ENCODE measurements at regions not wholly inside any gene's neighbourhood (a gene's known extent, or its start where the extent isn't known, plus 50 kb on each side); places are given as distances from the start of the nearest gene placed in this dataset.
A peak's percentile ranks its signal among the peaks of the same experiment; 100 is the strongest.

DNA sequence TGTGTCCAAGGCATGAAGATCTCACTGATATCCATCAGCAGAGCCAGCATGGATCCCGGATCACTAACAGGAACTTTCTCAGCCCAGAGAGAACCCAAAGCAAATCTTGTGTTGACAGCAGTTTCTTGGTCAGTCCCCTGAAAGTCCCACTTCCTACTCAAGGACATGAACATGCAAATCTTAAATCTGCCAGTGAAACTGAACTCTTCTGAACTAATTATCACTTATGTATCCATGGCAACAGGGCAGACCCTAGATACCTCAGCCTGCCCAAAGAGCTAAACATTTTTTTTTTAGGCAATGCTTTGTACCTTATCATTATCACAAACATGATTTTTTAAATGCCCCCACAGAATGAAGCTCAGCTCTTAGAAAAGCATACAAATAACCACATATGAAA lies 127.8 kb upstream of the DDX18 start:
- no peak for DNase-seq

DNA sequence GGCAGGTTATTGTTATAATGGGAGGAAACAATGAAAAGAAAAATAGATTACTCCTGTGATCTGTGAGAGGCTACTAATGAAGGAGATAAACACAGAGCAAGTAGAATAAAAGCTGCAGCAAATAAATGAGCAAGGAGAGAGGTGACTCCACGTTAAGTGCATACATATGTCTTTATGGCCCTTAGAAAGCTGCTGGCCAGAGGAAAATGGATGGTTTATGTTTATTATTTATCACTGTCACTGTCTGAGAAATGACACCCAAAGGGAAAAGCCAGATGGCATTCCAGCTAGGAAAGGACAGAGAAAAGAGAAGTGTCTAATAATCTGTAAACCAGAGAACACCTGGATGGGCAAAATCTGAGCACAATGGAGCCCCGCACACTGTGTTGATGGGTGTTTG lies 122.9 kb upstream of the DDX18 start:
- no peak for DNase-seq

DNA sequence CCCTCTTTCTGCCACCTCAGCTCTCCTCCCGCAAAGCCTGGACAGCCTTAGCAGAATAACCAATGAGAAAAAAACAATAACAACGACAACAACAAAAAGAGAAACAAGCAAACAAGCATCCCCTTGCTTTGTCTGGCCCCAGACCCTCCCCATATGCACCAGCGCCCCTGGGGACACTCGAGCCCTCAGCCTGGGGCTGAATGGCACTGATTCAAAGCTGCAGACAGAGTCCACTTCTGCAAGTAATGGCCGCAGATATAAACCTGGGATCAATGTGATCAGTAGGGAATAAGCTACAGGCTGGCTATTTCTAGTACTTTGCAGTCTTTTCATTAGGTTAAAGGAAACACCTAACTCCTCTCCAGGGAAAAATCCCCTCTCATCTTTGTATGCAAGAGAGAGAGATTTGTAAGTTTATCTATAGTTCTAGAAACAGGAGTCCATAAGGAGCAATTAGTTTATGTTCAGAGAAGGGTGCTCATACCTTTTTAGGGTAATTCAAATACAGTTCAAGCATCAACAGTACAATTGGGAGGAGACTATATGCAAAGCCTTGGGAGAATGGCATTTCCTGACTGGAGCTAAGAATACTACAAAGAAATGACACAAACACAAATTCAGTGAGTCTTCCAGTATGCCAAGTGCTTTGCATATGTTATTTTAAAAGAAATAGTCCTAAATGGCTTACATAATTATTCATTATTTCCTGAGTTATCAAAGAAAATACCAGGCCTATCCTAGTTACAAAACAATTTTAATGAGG lies 122.3 kb upstream of the DDX18 start:
- peak; percentile 21 for DNase-seq

DNA sequence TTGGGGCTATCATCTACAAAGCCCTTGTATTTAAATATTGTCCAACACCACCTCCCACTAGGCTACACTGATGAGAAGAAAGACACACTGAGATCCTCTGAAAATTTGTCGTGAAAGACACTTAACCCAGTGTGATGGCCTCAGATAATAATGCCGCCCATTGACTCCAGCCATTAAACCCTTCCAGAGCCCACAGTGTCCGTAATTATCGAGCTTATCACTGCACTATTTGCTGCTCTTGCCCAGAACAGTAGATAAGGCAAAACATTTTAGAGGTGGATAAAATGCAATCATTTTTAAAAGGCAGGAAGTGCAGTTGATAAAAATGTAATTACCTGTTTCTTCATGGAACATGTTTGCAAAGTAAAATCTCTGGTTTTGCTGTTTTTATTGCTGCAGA lies 121.3 kb upstream of the DDX18 start:
- no peak for DNase-seq

DNA sequence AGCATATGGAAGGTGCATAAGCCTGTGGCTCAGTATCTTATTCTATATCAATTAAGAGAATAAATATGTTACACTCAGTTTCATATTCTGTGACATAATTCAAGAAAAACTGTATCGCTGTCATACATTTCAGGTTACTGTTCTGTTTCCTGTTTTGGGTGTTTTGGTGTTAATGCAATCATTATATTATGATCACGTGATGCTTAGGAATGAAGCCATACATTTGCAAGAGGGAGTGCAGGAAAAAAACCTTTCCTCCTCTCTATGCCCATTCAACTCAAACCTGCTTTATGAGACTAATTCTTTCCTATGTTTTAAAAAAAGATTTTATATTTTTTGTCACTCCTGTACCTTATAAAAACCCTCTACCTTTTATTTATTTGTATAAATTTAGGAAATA lies 120.8 kb upstream of the DDX18 start:
- DNase-seq, result no peak

DNA sequence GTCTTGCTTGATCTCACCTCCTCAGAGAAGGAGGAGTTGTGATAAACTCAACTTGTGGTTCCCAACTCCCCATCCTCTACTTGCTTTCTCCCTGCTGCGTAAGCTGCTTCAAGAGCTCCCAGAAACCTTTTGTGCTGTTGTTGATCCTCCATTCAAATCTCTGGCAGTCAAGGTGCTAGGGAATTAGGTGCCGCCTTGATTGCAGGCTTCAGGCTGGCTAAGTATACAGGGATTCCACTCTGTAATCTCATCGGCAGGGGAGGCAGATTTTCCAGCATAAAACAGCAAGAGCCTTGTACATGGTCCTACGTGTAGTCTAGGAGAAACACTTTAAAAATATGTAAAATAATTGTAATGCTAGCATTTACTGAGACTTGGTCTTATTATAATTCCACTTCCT lies 116.2 kb upstream of the DDX18 start:
- DNase-seq, result no peak

DNA sequence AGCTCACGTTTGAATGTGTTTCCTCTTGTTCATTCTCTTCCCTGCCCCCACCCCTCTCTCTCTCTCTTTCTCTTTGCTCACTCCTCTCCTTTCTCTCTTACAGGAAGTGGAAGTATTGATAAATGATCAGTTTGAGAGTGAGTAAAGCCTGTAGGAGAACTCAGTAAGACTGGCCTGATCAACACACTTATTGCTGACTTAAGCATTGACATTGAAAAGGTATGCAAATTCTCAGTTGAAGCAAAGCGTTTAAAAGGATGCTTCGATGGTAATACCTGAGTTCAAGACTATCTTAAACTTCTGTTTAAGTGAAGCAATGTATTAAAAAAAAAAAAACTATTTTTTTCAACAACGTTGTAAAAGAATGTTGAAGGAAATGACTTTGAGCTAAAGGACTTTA lies 115.7 kb upstream of the DDX18 start:
- no peak for DNase-seq

DNA sequence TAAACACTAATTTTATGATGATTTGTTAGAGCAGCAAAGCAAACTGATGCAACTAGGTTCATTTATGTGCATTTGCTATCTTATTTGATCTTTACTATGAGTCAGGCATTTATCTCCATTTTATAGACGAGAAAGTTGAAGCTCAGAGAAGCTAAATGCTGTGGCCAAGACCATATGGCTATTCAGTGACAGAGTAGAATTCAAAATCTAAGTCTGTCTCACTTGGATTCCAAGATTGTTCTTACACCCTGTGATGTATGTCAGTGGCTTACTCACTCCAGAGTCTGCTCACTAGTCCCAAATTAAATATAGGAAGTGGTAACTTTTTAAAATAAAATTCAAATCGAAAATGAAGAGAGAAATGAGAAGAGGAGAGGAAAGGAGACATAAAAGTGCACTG lies 114.0 kb upstream of the DDX18 start:
- no peak for DNase-seq

DNA sequence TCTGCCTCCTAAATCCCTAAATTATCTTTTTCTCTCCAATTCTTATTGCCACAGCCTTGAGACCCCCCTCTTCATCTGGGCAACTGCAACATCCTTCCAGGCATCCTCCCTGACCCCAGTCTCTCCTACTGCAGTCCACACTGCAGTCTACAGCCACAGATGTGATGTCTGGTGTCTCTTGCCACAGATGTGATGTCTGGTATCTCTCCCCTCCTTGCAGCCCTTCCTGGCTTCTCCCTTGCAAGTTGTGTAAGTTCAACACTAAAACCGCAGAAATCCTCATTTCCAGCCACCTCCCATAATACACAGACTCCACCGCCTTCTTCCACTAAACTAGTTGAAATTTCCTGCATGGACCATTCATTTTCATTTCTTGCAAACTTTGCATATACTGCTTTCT lies 113.1 kb upstream of the DDX18 start:
- DNase-seq, result no peak

DNA sequence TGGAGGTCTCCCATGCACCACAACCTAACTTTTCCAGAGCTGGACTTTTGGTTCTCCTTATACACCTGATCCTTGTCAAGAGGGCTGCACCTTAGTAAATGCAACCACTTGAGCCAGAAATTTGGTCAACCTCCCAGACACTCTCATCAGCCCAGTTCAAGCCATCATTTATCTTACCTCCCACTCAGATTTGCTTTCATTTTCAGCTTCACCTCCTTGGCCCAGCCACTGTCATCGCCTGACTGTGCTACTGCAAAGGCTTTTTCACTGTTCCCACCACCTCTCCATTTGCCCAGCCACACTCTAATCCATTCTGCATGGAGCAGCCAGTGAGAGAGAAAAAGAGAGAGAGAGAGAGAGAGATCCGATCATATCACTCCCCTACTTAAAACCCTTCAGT lies 112.4 kb upstream of the DDX18 start:
- DNase-seq, result no peak

DNA sequence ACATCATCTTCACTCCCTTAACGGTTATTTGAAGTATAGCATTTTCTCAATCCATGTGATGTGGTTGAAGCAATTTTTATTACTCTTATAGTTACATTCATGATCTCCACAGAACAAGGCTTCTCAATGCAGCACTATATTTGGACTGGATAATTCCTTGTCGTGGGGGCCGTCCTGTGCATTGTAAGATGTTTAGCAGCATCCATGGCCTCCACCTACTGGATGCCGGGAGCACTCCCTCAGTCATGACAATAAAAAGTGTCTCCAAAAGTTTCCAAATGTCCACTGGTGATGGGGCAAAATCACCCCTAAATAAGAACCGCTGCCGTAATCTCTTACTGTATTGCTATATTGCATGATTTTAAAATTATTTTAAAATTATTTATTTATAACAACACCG lies 110.6 kb upstream of the DDX18 start:
- no peak for DNase-seq

DNA sequence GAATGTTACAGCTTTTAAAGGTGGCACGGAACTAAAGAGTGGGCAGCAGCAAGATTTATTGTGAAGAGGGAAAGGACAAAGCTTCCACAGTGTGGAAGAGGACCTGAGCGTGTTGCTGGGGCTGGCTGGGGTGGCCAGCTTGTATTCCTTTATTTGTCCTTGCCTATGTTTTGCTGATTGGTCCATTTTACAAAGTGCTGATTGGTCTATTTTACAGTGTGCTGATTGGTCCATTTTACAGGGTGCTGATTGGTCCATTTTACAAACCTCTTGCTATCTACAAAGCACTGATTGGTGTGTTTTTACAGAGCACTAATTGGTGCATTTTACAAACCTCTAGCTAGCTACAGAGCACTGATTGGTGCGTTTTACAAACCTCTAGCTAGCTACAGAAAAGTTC lies 109.7 kb upstream of the DDX18 start:
- DNase-seq, result no peak

DNA sequence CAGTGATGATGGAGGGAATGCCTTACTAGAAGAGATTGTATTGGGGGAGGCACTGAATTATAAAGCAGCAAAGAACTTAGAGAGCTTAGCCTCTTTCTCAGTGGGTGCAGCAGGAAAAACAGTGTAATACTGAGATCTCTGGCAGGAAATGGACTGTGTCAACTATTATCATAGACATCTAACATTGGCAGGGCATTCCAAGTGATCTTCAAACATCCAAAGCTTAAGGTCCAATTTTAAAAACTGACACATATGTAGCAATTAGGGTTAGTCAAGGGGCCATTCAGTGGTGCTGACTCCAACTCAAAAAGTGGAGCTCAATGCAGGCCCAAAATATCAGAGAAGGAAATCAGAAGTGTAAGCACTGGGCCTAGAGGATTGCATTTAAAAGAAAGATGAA lies 106.6 kb upstream of the DDX18 start:
- no peak for DNase-seq

DNA sequence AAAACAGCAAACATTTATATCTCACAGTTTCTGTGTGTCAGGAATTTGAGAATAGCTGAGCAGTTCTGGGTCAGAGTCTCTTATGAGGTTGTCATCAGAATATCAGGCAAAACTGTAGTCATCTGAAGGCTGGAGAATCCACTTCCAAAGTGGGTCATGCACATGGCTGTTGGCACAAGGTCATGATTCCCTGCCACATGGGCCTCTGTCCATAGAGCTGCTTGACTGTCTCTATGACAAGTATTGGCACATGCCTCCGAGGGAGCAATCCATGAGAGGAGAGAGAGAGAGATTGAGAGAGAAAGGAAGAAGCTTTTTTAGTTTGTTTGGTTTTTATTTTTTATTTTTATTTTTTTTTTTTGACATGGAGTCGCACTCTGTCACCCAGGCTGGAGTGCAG lies 101.8 kb upstream of the DDX18 start:
- DNase-seq, result no peak

DNA sequence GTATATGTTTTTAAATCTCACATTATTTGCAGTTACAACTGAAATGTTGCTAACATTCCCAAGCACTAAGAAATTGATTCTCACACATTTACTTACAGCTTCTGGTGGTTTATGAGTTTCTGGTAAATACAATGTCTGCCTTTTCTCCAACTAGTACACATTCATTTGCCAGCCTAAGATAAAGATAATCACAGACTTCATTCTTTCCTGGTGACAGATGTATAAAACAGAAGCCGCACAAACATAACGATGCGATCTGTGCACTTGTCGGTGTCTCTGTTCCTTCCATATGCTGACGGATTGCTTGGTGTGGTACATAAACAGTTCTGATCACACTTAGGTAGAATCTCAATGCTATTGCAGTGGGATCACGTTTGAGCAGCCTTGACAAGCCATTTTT lies 100.4 kb upstream of the DDX18 start:
- peak; percentile 77 for DNase-seq

DNA sequence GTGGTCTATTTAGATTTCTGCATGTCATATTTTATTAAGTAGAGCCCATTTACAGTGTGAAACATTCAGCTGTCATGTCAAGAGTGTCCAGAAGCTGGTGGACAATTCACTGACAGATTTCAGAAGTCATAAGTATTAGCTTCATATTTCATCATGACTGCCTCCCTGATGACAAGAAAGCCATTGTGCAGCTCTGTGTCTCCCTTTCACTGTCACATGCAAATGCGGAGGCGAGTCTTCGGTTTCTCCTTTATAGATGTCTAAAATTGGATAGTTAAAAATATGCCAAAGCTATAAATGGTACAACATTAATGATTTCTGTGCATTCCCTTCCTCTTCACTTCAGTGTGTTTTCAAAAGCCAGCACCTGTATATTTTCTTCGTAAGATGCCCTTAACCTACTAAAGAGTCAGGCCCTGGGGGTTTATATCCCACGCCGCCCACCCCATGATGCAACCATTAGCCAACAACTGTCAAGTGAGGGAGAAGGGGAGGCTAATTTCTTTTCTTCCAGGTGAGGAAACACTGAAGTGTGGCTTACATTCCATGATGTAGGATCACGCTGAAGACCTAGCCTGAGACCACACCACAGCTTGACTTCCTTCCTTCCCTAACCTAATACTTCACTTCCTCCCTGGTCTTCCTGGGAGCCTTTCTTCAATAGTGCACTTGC lies 99.6 kb upstream of the DDX18 start:
- peak; percentile 80 for DNase-seq

DNA sequence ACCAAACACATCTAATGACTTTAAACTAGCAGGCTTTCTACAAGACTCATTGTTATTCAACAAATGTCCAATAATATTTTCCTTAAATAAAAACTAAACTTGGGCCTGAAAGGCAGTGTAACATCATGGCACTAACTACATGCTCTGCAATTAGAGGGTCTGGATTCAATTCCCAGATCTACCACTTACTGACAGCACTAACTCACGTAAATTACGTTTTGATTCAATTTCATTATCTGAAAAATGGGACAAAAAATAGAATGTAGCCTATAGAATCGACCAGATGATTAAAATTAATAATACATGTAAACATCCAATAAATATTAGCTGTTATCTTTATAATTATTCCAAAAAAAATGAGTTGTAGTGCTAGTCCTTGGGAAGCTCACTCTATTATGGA lies 98.0 kb upstream of the DDX18 start:
- no peak for DNase-seq

DNA sequence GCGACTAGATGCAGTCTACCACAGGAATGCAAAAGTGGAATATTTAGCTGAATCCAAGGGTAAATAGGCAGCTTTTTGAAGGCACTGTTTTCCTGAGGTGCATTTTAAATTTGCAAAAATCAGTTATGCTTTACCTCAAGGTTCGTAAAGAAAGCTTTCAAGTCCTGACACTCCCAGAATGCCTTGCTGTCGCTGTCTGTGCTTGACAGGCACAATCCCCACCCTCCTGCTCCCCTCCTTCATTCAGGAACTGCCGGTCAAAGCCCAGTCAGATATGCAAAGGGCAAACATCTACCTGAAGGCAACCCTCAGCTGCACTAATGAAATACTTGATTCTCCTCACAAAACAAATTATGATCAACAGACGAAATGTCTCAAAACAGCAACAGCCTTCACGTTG lies 97.4 kb upstream of the DDX18 start:
- peak; percentile 26 for DNase-seq

DNA sequence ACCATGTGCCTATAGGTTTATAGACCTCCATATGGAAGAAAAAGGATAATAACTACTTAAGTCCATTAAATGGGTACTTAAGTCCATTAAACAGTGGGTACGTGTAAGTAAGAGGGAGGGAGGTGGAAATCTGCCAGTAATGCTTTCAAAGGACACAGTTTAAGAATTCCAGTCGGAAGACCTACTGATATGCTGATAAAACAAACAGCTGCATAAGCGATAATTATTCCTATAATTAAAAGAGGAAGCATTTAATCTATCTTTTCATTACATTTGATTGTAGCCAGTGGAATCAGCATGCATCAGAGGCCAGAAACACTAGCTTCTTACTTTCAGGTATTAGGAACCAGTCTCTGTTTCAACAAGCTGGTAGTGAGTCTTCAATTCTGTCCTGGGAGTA lies 96.4 kb upstream of the DDX18 start:
- no peak for DNase-seq

DNA sequence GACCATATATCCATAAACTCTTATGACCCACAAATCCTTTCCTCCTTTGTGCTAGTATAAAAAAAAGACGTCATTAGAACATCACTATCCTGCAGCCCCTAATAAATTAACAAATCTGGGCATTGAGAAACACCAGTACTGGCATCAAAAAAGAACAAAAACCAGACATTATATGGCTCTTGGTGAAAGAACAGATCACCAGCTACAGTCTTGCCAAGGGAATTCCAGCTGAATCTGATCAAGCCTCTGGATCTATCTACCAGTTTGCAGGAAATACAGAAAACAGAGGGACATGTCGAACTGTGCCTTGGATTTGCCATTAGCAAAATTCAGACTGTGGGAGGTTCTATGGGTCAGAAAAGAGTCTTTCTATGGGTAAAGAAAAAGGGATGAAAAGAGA lies 93.7 kb upstream of the DDX18 start:
- no peak for DNase-seq

DNA sequence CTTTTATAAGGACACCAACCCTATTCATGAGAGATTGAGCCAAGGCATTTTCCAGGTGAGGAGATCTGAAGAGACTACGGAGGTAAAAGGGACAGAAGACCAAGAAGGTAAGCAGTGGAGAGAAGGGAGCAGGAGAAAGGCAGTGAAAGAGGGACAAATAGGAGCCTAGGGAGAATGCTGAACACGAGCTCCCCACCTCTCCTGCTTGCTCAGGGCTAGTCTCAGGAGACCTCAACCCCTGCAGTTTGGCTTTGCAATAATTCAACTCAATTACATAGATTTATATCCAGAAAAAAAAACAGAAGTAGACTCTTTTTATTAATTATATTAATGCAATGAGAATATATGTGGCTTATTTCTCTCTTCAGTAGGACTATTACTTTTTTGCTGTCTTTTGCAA lies 91.0 kb upstream of the DDX18 start:
- no peak for DNase-seq

DNA sequence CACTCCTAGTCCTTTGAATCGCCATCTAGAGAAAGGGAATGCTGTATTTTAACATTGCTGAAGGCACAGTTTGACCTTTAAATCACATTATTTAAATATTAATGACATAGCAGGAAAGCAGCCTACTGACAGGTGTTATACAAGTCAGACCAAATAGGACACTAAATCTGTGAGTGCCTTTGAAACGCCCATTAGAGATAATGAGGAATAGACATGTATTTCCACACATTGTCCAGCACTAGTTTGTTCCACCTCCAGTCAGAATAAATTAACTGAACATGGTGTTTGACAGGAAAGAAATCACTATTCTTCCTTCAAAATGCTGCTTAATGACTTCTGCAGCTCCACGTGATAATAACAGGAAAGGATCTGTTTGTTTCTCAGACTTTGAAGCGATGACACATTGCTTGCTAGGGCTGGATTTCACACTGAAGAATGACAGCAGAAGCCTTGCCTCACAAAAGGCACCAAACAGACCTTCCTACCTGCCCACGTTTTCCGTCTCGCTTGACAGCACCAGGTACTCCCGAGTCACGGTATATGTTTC lies 90.5 kb upstream of the DDX18 start:
- no peak for DNase-seq

DNA sequence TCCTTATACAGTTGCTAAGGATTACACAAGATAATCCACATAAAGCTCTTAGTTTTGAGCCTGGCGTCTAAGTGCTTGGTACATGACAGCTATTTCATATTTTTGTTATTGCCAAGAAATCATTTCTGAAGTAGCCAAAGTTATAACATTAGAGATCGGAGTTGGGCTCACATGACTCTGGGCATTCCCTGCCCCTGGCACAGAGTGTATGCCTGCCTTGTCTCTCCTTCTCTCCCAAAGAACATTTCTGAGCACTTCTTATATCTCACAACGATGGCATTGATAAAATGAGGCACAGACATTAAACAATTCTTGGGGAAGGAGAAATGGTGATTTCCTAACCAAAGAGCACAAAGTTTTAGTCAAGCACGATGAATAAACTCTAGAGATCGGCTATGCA lies 87.7 kb upstream of the DDX18 start:
- DNase-seq, result no peak

DNA sequence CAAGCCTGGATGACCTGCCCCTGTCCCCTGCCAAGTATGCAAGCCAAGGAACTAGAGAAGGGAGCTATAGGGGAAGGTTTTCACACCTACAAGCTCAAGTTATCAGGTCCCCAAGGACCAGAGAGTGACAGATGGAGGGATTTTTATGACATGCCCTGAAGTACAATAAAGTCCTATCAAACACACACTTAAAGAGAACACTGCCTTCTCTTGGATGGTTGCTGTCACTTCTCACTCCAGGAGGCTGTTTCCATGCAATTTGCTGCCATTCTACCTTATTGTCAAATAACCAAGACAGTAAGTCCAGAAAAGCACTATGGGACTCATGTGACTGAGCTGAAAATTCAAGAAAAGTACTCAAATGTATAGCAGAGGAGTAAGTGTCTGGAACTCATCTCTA lies 76.6 kb upstream of the DDX18 start:
- DNase-seq, result no peak
